Gastroesophageal sphincter (tissue), 3 donors: ENCODE measurements at regions not wholly inside any gene's neighbourhood (a gene's known extent, or its start where the extent isn't known, plus 50 kb on each side); places are given as distances from the start of the nearest gene placed in this dataset.

Experiments
- CTCF ChIP-seq, 4 experiments: fragments of 200-600 bp in 2 of 4; fragments of 450-650 bp in 2 of 4; sonication (generic) in 1 of 4; IDR thresholded peaks; one replicate each; pipeline ENCODE4 v1.5.1; 2017 to 2019; ENCODE audit warnings: antibody characterized with exemption in 4 of 4, mild to moderate bottlenecking in 2 of 4, moderate library complexity in 2 of 4
- EP300 ChIP-seq: sonication (generic); formaldehyde crosslinking; IDR thresholded peaks from one replicate; pipeline ENCODE4 v1.6.1; 2017; ENCODE audit warnings: antibody characterized with exemption, mild to moderate bottlenecking
- POLR2AphosphoS5 ChIP-seq: sonication (generic); formaldehyde crosslinking; IDR thresholded peaks from one replicate; pipeline ENCODE4 v1.6.1; 2017; ENCODE audit warnings: antibody characterized with exemption

GRCh38 chr1:55717111-55717510 is 501.9 kb upstream of the USP24 start:
- TF ChIP-seq EP300 (no peak), CTCF (IDR thresholded peaks at IDR 0.05) (no peak), POLR2AphosphoS5 (no peak)
